Germinal center (tissue), 1 donor: ENCODE measurements at regions not wholly inside any gene's neighbourhood (a gene's known extent, or its start where the extent isn't known, plus 50 kb on each side); places are given as distances from the start of the nearest gene placed in this dataset.

Source experiments
- DNase-seq: peaks from one replicate; pipeline ENCODE4 v3.0.0; 2012; ENCODE audit warnings: mixed read lengths, low spot score

GRCh38 chr5:133797167-133797566 lies 171.3 kb downstream of the C5orf15 start:
- no peak for DNase-seq

GRCh38 chr5:133796186-133796585 lies 172.2 kb downstream of the C5orf15 start:
- no peak for DNase-seq

- DNase-seq, result no peak
Measured at GRCh38 chr5:133794771-133795415, 173.5 kb downstream of the C5orf15 start.

- DNase-seq, result no peak
Measured at GRCh38 chr5:133793756-133794465, 174.5 kb downstream of the C5orf15 start.

- no peak for DNase-seq
Measured at GRCh38 chr5:133792655-133793054, 175.8 kb downstream of the C5orf15 start.

- no peak for DNase-seq
Measured at GRCh38 chr5:133792024-133792423, 176.4 kb downstream of the C5orf15 start.

GRCh38 chr5:133790898-133791297 lies 177.5 kb downstream of the C5orf15 start:
- no peak for DNase-seq

- no peak for DNase-seq
Measured at GRCh38 chr5:133789428-133789827, 177.1 kb upstream of the FSTL4 start.

- no peak for DNase-seq
Measured at GRCh38 chr5:133788121-133788520, 175.8 kb upstream of the FSTL4 start.

- DNase-seq, result no peak
Measured at GRCh38 chr5:133786420-133786819, 174.1 kb upstream of the FSTL4 start.

- DNase-seq, result no peak
Measured at GRCh38 chr5:133785182-133785581, 172.8 kb upstream of the FSTL4 start.

- DNase-seq, result no peak
Measured at GRCh38 chr5:133783481-133783880, 171.1 kb upstream of the FSTL4 start.

- DNase-seq, result no peak
Measured at GRCh38 chr5:133782736-133783135, 170.4 kb upstream of the FSTL4 start.

GRCh38 chr5:133781436-133782225 lies 169.3 kb upstream of the FSTL4 start:
- DNase-seq, result no peak

- DNase-seq, result no peak
Measured at GRCh38 chr5:133780619-133781280, 168.4 kb upstream of the FSTL4 start.

- no peak for DNase-seq
Measured at GRCh38 chr5:133779828-133780475, 167.6 kb upstream of the FSTL4 start.

GRCh38 chr5:133778636-133779035 lies 166.3 kb upstream of the FSTL4 start:
- DNase-seq, result no peak

- DNase-seq, result no peak
Measured at GRCh38 chr5:133777951-133778350, 165.6 kb upstream of the FSTL4 start.

- DNase-seq, result no peak
Measured at GRCh38 chr5:133775584-133776304, 163.4 kb upstream of the FSTL4 start.

GRCh38 chr5:133773247-133774202 lies 161.2 kb upstream of the FSTL4 start:
- no peak for DNase-seq
